ENCODE measurements at regions not wholly inside any gene's neighbourhood (a gene's known extent, or its start where the extent isn't known, plus 50 kb on each side); places are given as distances from the start of the nearest gene placed in this dataset.

DNA sequence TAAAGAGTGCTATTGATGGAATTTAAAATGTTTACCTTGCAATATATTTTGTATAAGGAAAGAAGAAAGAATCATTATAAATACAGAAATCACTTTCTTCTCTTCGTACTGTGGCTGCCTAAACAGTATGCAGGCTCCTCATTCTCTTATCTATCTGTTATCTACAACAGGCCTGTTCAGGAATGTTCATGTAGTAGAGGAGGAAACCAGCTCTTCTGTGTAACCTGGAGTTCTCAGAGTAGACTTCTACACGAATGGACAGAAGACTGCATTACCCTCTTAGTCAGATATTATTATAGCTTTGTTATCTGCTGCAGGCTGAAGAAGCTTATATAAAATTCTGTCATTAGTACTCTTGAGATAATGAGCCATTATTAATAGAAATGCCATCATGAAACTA, 1225.9 kb upstream of the CNTN5 start:
- H3K27ac ChIP-seq (ENCODE audit: low read depth, low read length) = no peak overlapping the region
- H3K4me2 ChIP-seq (ENCODE audit: insufficient read depth, low read length) = no peak overlapping the region
- H3K27me3 ChIP-seq (ENCODE audit: insufficient read depth, low read length) = no peaks in the 10 kb centered on the region
- no peaks in the 10 kb centered on the region for H4K20me1 ChIP-seq (ENCODE audit: insufficient read depth, low read length)
- H3K4me1 ChIP-seq (ENCODE audit: insufficient read depth, low read length) = no peaks in the 10 kb centered on the region
- DNase-seq (ENCODE audit: insufficient read length, low spot score, missing footprints) = no peak
- no peaks in the 10 kb centered on the region for H3K79me2 ChIP-seq (ENCODE audit: insufficient read depth, low read length)
- H3K36me3 ChIP-seq (ENCODE audit: insufficient read depth, low read length) = no peaks in the 10 kb centered on the region
- TF ChIP-seq, protein P1, sequence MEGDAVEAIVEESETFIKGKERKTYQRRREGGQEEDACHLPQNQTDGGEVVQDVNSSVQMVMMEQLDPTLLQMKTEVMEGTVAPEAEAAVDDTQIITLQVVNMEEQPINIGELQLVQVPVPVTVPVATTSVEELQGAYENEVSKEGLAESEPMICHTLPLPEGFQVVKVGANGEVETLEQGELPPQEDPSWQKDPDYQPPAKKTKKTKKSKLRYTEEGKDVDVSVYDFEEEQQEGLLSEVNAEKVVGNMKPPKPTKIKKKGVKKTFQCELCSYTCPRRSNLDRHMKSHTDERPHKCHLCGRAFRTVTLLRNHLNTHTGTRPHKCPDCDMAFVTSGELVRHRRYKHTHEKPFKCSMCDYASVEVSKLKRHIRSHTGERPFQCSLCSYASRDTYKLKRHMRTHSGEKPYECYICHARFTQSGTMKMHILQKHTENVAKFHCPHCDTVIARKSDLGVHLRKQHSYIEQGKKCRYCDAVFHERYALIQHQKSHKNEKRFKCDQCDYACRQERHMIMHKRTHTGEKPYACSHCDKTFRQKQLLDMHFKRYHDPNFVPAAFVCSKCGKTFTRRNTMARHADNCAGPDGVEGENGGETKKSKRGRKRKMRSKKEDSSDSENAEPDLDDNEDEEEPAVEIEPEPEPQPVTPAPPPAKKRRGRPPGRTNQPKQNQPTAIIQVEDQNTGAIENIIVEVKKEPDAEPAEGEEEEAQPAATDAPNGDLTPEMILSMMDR (IDR thresholded peaks at IDR 0.05; ENCODE audit: extremely low read depth, low read depth, low read length) = no peak
- no peak overlapping the region for H3K4me3 ChIP-seq (ENCODE audit: insufficient read depth, low read length)
- no peaks in the 10 kb centered on the region for H3K9me3 ChIP-seq (ENCODE audit: low read depth, low read length)
- no peak overlapping the region for H2AFZ ChIP-seq (ENCODE audit: low read length)

DNA sequence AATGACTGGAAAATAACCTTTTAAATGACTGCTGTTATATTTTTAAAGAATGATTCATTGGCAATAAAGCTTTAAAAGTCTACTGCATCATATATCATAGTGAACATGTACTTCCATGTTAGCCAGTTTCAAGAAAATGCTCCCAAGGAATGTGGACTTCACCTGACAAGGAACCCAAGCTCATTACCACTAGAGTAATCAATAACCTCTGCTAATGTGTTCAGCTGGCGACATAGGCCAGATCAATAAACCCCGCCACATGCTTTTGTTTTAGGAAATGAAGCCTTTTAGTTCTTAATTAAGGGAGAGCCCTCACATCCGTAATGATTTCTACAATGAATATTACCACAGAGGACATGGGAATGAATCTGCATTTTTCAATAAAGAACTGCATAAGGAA, 1219.9 kb upstream of the CNTN5 start:
- TF ChIP-seq, protein P1 (IDR thresholded peaks at IDR 0.05; ENCODE audit: extremely low read depth, low read depth, low read length) = no peak
- H3K36me3 ChIP-seq (ENCODE audit: insufficient read depth, low read length) = no peaks in the 10 kb centered on the region
- no peaks in the 10 kb centered on the region for H3K79me2 ChIP-seq (ENCODE audit: insufficient read depth, low read length)
- no peak overlapping the region for H2AFZ ChIP-seq (ENCODE audit: low read length)
- H3K9me3 ChIP-seq (ENCODE audit: low read depth, low read length) = no peaks in the 10 kb centered on the region
- no peaks in the 10 kb centered on the region for H3K4me1 ChIP-seq (ENCODE audit: insufficient read depth, low read length)
- H3K4me2 ChIP-seq (ENCODE audit: insufficient read depth, low read length) = no peak overlapping the region
- no peak overlapping the region for H3K27ac ChIP-seq (ENCODE audit: low read depth, low read length)
- H3K4me3 ChIP-seq (ENCODE audit: insufficient read depth, low read length) = no peak overlapping the region
- H4K20me1 ChIP-seq (ENCODE audit: insufficient read depth, low read length) = no peaks in the 10 kb centered on the region
- no peak for DNase-seq (ENCODE audit: insufficient read length, low spot score, missing footprints)
- no peaks in the 10 kb centered on the region for H3K27me3 ChIP-seq (ENCODE audit: insufficient read depth, low read length)

DNA sequence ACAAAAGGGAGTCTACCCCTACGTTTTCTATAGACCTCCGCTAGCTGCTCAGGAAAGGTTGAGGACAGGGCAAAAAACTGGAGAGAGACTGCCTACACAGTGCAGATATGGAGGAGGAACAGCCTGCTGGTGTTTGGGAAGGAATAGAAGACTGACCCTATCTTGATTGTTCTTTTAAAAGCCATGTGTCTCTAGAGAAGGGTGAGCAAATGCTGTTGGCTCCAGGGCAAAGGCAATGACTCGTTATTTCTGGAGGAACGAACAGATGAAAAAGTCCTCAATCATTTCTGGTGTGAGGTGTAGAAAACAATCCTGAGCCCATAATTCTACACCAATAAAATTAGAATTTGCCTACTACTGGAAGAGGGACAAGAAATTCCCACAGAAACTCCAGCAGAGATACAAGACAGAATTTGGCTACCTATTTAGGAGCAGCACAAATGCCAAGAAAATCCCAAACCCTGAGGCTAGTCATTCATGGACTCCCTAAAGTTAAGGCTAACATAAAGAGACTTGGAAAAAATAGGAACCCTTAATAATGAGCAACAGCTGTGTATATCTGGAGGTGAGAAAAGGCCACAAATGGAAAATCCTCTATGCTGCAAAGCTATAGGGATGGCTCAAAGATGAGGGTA, 1206.3 kb upstream of the CNTN5 start:
- no peak overlapping the region for H2AFZ ChIP-seq (ENCODE audit: low read length)
- no peak overlapping the region for H3K4me3 ChIP-seq (ENCODE audit: insufficient read depth, low read length)
- H3K9me3 ChIP-seq (ENCODE audit: low read depth, low read length) = no peaks in the 10 kb centered on the region
- H3K4me1 ChIP-seq (ENCODE audit: insufficient read depth, low read length) = no peaks in the 10 kb centered on the region
- H3K36me3 ChIP-seq (ENCODE audit: insufficient read depth, low read length) = no peaks in the 10 kb centered on the region
- H3K27ac ChIP-seq (ENCODE audit: low read depth, low read length) = no peak overlapping the region
- TF ChIP-seq, protein P1 (IDR thresholded peaks at IDR 0.05; ENCODE audit: extremely low read depth, low read depth, low read length) = no peak
- no peaks in the 10 kb centered on the region for H3K27me3 ChIP-seq (ENCODE audit: insufficient read depth, low read length)
- no peak overlapping the region for H3K4me2 ChIP-seq (ENCODE audit: insufficient read depth, low read length)
- H3K79me2 ChIP-seq (ENCODE audit: insufficient read depth, low read length) = no peaks in the 10 kb centered on the region
- no peak for DNase-seq (ENCODE audit: insufficient read length, low spot score, missing footprints)
- no peaks in the 10 kb centered on the region for H4K20me1 ChIP-seq (ENCODE audit: insufficient read depth, low read length)

DNA sequence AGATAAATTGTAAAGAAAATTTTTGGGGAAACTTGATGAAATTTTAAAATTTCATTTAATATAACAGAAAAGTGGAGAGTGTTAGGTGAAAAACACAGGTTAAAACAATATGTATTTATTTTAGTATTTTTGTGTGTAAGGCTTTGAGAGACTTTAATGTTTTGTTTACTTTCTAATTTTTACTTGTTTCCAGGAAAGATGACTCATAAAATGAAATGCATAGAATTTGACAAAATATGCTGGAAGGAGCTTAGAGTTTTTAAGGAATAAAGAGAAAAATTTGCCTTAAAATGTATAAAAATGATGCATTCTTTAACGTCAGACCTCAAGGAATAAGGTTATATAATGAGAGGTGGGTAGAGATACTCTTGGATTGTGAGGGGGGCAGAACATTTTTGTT, 1205.1 kb upstream of the CNTN5 start:
- TF ChIP-seq, protein P1 (IDR thresholded peaks at IDR 0.05; ENCODE audit: extremely low read depth, low read depth, low read length) = no peak
- no peak for DNase-seq (ENCODE audit: insufficient read length, low spot score, missing footprints)
- H3K27me3 ChIP-seq (ENCODE audit: insufficient read depth, low read length) = no peaks in the 10 kb centered on the region
- H3K9me3 ChIP-seq (ENCODE audit: low read depth, low read length) = no peaks in the 10 kb centered on the region
- H3K36me3 ChIP-seq (ENCODE audit: insufficient read depth, low read length) = no peaks in the 10 kb centered on the region
- no peak overlapping the region for H3K4me2 ChIP-seq (ENCODE audit: insufficient read depth, low read length)
- no peak overlapping the region for H3K4me3 ChIP-seq (ENCODE audit: insufficient read depth, low read length)
- H4K20me1 ChIP-seq (ENCODE audit: insufficient read depth, low read length) = no peaks in the 10 kb centered on the region
- H3K79me2 ChIP-seq (ENCODE audit: insufficient read depth, low read length) = no peaks in the 10 kb centered on the region
- H2AFZ ChIP-seq (ENCODE audit: low read length) = no peak overlapping the region
- H3K27ac ChIP-seq (ENCODE audit: low read depth, low read length) = no peak overlapping the region
- no peaks in the 10 kb centered on the region for H3K4me1 ChIP-seq (ENCODE audit: insufficient read depth, low read length)

Data from osteoblast (primary cell).